ENCODE measurements at regions not wholly inside any gene's neighbourhood (a gene's known extent, or its start where the extent isn't known, plus 50 kb on each side); places are given as distances from the start of the nearest gene placed in this dataset.

- DNase-seq (ENCODE audit: low spot score in 2 of 2, unreplicated experiment in 2 of 2), result no peak
- H3K4me1 Mint-ChIP-seq, result no peaks in the 10 kb centered on the region
- H3K4me3 Mint-ChIP-seq, result no peak overlapping the region
- H3K9me3 Mint-ChIP-seq, result no peaks in the 10 kb centered on the region
- no peaks in the 10 kb centered on the region for H3K27me3 Mint-ChIP-seq (ENCODE audit: low read depth)
- no peaks in the 10 kb centered on the region for H3K36me3 Mint-ChIP-seq
- TF ChIP-seq CTCF (IDR thresholded peaks at IDR 0.05; ENCODE audit: unreplicated experiment), result no peak
- no peak overlapping the region for H3K27ac Mint-ChIP-seq
Observed at GRCh38 chr3:165682734-165683133, 154.5 kb downstream of the BCHE start.

GRCh38 chr3:165669967-165670366 is 167.3 kb downstream of the BCHE start:
- no peak for DNase-seq (ENCODE audit: low spot score in 2 of 2, unreplicated experiment in 2 of 2)
- TF ChIP-seq CTCF (IDR thresholded peaks at IDR 0.05; ENCODE audit: unreplicated experiment), result no peak

GRCh38 chr3:165669504-165669903 is 167.7 kb downstream of the BCHE start:
- Mint-ChIP-seq H3K4me3 (no peak overlapping the region), H3K27ac (no peak overlapping the region), H3K27me3 (ENCODE audit: low read depth) (no peaks in the 10 kb centered on the region), H3K9me3 (peaks cover 9% of the 10 kb centered on the region), H3K4me1 (peaks cover 5% of the 10 kb centered on the region), H3K36me3 (no peaks in the 10 kb centered on the region)
- DNase-seq (ENCODE audit: low spot score in 2 of 2, unreplicated experiment in 2 of 2), result no peak
- no peak for TF ChIP-seq CTCF (IDR thresholded peaks at IDR 0.05; ENCODE audit: unreplicated experiment)

More at GRCh38 chr3:165669967-165670366, 167.3 kb downstream of the BCHE start:
- no peaks in the 10 kb centered on the region for H3K27me3 Mint-ChIP-seq (ENCODE audit: low read depth)
- H3K36me3 Mint-ChIP-seq, result peaks cover 4% of the 10 kb centered on the region
- H3K4me1 Mint-ChIP-seq, result peaks cover 5% of the 10 kb centered on the region
- peaks cover 14% of the 10 kb centered on the region for H3K9me3 Mint-ChIP-seq
- no peak overlapping the region for H3K4me3 Mint-ChIP-seq
- H3K27ac Mint-ChIP-seq, result no peak overlapping the region

- no peak for TF ChIP-seq CTCF (IDR thresholded peaks at IDR 0.05; ENCODE audit: unreplicated experiment)
- Mint-ChIP-seq H3K4me3 (no peak overlapping the region), H3K9me3 (peaks cover 3% of the 10 kb centered on the region), H3K27ac (no peak overlapping the region), H3K36me3 (no peaks in the 10 kb centered on the region), H3K4me1 (peaks cover 5% of the 10 kb centered on the region), H3K27me3 (ENCODE audit: low read depth) (no peaks in the 10 kb centered on the region)
- DNase-seq (ENCODE audit: low spot score in 2 of 2, unreplicated experiment in 2 of 2), result no peak
Observed at GRCh38 chr3:165667676-165668075, 169.5 kb downstream of the BCHE start.

- peaks cover 14% of the 10 kb centered on the region for H3K9me3 Mint-ChIP-seq
Observed at GRCh38 chr3:165658027-165658426, 179.2 kb downstream of the BCHE start.

More at GRCh38 chr3:165658027-165658426, 179.2 kb downstream of the BCHE start:
- no peak for TF ChIP-seq CTCF (IDR thresholded peaks at IDR 0.05; ENCODE audit: unreplicated experiment)
- DNase-seq (ENCODE audit: low spot score in 2 of 2, unreplicated experiment in 2 of 2), result no peak
- Mint-ChIP-seq H3K4me1 (no peaks in the 10 kb centered on the region), H3K27me3 (ENCODE audit: low read depth) (no peaks in the 10 kb centered on the region), H3K4me3 (no peak overlapping the region), H3K27ac (no peak overlapping the region), H3K36me3 (no peaks in the 10 kb centered on the region)
